ENCODE measurements at regions not wholly inside any gene's neighbourhood (a gene's known extent, or its start where the extent isn't known, plus 50 kb on each side); places are given as distances from the start of the nearest gene placed in this dataset.

DNA sequence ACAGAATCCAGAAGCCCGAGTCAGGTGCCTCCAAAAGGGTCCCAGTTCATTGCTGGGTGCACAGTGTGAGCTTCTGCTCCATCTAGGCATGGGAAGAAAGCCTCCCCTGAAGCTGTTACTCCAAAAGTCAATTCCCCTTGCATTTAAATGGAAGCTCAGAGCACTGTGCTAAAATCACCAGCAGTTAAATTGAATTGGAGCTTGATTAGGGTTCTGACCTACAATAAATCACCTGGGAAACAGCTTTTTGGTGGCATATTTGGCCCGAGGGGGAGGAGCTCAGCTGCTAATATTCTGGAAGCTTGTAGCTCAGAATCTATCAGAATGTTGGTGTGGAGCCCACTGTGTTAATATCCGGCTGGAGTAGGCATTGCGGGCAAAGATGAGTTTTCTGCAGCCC, 87.1 kb upstream of the RGMA start:
- no peak overlapping the region for H3K4me3 ChIP-seq (ENCODE audit: low read length)
- no peak for TF ChIP-seq ZNF274 (IDR thresholded peaks at IDR 0.05; ENCODE audit: low read depth, low read length)

DNA sequence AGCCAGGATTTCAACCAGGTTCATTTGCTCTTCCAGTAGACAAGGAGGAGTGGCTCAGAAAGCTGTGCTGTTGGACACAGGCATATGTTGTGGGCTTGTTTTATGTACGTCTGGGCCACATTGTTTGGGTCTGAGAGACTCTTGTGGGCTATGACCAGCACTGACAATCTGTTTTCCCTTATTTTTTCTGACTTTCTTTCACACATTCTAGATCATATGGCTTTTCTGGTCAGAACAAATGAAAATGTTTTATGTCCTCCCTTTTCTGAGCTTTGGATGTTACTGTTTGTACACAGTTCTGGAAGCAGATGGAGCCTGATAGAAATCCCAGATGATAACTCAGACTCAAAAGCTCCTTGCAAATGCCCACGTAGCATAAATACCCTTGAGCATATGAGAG, 85.8 kb upstream of the RGMA start:
- H3K4me3 ChIP-seq (ENCODE audit: low read length), result no peak overlapping the region
- TF ChIP-seq ZNF274 (IDR thresholded peaks at IDR 0.05; ENCODE audit: low read depth, low read length), result no peak

DNA sequence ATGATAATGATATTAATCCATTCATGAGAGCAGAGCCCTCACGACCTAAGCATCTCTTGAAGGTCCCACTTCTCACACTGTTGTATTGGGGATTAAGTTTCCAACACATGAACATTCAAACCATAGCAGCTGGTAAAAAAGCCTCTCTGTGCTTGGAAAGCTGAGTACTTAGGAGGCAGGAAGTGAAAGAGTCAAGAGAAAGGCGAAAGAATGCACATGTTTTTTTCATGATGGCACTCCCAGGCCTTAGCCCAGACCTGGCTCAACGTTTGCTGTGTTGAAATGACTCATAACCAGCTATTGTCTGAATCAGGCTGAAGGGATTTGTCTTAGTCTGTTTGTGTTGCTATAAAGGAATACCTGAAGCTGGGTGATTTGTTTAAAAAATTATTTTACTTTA, 84.4 kb upstream of the RGMA start:
- no peak for TF ChIP-seq ZNF274 (IDR thresholded peaks at IDR 0.05; ENCODE audit: low read depth, low read length)
- H3K4me3 ChIP-seq (ENCODE audit: low read length), result no peak overlapping the region

DNA sequence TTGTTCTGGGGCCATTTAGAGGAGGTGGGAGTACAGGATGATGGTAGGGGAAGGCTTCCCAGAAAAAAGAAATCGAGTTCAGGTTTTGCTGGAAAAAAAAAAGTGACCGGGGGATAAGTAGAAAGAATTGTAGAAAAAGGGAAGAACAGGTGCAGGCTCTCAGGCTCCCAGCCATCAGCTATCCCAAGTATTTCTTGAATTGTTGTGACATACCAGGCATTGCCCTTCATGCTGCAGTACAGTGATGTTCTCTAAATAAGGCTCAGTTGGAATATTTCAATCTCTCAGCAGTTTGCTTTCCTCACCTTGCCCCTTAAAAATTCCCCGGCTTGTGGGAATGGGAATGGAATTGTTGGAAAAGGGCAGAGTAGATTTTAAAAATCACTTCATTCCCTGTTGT, 82.5 kb upstream of the RGMA start:
- no peak for TF ChIP-seq ZNF274 (IDR thresholded peaks at IDR 0.05; ENCODE audit: low read depth, low read length)
- H3K4me3 ChIP-seq (ENCODE audit: low read length), result no peak overlapping the region

DNA sequence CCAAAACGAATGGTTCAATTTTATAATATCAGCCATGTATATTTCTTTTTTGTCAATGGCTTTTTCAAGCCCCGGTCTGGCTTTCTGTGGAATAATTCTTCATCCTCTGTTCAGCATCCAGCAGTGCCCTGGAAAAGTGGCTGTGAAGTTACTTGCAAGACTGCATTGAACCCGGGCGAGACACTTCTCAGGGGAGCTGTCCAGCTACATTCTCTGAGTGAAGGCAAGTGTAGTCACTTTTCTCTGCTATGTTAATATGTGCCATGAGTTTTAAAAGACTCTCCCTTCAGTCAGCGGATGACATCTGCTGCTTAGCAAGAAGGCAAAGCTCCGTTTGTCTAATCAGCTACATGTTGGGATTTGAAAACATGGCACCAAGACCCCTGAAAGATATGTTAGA, 81.3 kb upstream of the RGMA start:
- no peak overlapping the region for H3K4me3 ChIP-seq (ENCODE audit: low read length)
- no peak for TF ChIP-seq ZNF274 (IDR thresholded peaks at IDR 0.05; ENCODE audit: low read depth, low read length)

DNA sequence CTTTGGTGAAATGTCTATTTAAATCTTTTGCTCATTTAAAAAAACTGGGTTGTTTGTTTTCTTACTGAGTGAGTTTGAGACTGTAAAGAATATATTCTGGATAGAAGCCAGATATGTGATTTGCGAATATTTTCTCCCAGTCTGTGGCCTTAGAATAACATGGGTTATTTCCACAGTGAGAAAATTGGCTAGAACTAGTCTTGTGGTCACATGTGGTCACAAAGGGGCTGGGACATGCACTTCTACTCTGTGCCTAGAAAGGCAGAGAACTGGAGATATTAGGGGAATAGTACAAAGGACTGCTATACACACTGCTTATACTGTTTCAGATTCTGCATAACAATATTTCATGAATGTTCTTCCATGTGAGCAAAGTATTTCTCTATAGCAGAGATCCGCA, 79.9 kb upstream of the RGMA start:
- no peak overlapping the region for H3K4me3 ChIP-seq (ENCODE audit: low read length)
- no peak for TF ChIP-seq ZNF274 (IDR thresholded peaks at IDR 0.05; ENCODE audit: low read depth, low read length)

DNA sequence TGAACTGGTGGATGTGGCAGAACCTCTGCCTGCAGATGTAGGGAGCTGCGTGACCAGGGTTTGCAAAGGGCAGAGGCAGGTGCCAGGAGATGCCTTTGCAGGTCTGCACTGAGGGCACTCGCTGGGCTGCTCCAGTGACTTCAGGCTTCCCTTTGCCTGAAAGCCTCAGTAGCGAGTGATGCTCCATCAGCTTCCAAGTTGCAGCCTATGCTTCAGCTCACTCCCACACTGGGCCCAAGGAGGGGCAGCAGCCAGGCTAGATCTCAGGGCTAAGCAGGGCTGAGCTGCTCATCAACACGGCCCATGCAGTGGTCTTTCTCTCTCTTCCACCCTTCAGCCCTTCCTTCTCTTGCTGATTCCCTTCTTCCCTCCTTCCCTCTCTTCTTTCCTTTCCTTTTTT, 78.3 kb upstream of the RGMA start:
- H3K4me3 ChIP-seq (ENCODE audit: low read length), result no peak overlapping the region
- no peak for TF ChIP-seq ZNF274 (IDR thresholded peaks at IDR 0.05; ENCODE audit: low read depth, low read length)

DNA sequence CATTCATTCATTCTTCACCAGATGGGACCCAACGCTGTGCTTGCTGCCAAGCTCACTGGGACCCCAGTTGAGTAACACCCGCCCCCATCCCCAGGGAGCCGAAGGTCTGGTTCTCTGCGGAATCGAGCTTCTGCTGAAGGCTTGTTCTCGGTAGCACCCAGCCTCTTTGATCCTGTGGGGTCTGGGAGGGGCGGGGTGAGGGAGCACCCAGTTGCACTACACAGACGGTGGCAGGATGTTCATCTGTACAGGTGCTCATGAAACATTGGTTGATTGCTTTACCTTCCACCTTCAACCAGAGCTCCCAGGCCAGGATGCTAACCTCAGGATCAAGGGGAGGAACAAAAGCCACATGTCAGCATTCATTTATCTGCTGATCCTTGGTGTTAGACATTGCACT, 77.7 kb upstream of the RGMA start:
- TF ChIP-seq ZNF274 (IDR thresholded peaks at IDR 0.05; ENCODE audit: low read depth, low read length), result no peak
- no peak overlapping the region for H3K4me3 ChIP-seq (ENCODE audit: low read length)

DNA sequence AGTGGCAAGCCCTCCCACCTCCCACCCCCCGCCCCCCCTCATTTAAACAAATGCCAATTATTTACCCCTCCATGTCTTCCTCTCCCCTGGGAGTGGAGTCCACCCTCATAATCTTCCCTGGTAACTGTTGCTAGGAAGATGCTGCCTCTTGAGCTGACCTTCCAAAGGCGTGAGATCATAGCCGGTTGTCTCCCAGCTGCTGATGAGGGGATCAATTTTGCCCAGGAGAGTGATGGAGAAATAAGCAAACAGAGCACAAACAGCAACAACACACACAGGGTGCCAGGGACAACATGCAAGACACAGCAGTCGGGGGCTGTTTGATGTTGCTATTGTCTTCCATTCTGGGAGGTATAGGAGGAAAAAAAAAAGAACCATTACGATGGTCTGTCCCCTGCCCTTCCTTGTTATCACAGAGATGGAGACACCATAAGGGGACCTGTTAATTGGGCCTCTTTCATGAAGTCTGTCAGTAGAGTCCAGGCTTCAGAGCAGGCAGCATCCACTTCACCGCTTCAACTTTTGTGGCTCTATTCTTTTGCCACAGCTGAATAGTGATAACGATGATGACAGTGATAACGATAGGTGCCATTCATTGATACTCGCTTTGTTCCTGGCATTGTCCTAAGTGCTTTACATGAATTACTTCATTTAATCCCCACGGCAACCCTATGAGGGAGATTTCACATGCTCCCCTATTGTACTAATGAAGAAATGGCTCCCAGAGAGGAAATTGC, 76.9 kb upstream of the RGMA start:
- no peak overlapping the region for H3K4me3 ChIP-seq (ENCODE audit: low read length)
- no peak for TF ChIP-seq ZNF274 (IDR thresholded peaks at IDR 0.05; ENCODE audit: low read depth, low read length)

DNA sequence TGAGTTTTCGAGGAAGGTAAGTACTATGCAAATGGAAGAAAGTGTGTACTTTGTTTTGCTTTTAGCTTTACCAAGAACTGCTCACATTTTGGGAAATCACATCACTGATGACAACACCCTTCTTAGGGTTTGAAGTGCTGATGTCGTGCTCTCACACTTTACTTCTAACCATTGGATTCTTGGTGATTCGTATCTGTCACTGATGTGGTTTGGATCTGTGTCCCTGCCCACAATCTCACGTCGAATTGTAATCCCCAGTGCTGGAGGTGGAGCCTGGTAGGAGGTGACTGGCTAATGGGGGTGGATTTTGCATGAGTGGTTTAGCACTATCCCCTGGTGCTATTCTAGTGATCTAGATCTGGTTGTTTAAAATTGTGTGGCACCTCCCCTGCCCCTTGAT, 75.4 kb upstream of the RGMA start:
- TF ChIP-seq ZNF274 (IDR thresholded peaks at IDR 0.05; ENCODE audit: low read depth, low read length), result no peak
- H3K4me3 ChIP-seq (ENCODE audit: low read length), result no peak overlapping the region

DNA sequence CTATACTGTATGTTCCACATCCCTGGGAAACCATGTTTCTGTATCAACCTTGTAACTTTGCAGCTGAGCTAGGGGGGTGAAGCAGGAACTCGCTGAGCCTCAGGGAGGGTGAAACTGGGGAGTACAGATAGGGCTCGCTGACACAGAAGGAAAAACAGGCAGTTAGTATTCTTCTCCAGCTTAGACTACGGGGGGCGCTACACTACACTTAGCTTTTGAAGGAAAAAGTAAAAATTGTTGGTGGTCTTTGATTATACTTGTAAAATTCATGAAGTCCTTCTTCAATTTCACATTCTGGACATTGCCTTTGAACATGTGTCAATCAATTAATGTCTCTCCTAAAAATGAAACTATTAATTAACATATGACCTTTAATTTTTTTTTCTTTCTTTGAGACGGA, 73.5 kb upstream of the RGMA start:
- no peak for TF ChIP-seq ZNF274 (IDR thresholded peaks at IDR 0.05; ENCODE audit: low read depth, low read length)
- no peak overlapping the region for H3K4me3 ChIP-seq (ENCODE audit: low read length)

DNA sequence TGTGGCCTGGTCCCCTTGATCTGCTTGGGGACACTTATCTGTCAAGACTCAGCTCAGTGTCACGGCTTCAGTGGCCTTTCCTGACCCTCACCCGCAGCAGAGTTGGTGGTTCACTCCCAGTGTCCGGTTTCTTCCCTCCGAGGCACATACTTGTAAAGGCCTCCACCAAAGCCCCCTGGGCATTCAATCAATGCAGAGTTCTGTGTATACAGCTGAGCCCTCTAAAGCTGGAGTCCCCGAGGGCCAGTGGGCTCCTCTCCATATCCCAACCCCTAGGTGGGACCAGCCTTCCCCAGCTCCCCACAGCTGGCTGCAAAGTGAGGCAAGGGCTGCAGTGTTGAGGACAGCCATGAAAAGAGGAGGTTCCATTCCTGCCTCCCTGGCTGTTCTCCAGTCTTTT, 70.9 kb upstream of the RGMA start:
- no peak overlapping the region for H3K4me3 ChIP-seq (ENCODE audit: low read length)
- no peak for TF ChIP-seq ZNF274 (IDR thresholded peaks at IDR 0.05; ENCODE audit: low read depth, low read length)

DNA sequence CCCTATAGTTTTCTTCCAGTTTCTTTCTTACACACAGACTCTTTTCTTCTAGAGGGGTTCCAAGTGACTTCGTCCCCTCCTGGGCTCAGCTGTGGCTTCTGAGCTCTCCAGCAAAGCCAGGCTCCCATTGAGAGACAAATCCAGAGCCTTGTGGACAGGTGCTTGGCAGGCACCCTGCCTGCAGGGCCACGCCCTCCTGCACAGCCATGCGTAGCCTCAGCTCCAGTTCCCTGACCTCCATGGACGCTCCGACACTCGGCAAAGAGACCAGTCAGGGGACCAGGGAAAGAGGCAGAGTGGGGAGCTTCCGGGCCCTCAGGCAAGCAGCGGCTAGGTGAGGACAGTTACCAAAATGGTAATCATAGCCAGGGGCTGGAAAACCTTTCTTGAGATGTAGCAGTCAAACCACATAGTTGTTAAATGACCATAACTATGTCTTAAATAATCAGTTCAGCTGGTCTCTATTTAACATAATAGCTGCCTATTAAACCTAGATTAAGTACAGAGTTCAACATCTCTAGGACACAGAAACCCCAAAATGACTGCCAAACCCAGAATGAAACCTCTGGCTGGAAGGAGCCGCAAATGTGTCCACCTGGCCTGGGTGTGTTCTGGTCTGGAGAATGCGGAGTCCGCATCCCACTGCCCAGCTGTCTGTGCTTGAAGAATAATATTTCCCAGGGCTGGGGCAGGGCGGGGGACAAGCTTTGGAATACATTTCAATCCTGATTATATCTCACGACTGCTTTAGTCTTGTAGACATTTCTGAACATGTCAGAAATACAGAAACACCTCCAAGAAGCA, 69.3 kb upstream of the RGMA start:
- TF ChIP-seq ZNF274 (IDR thresholded peaks at IDR 0.05; ENCODE audit: low read depth, low read length), result no peak
- no peak overlapping the region for H3K4me3 ChIP-seq (ENCODE audit: low read length)

DNA sequence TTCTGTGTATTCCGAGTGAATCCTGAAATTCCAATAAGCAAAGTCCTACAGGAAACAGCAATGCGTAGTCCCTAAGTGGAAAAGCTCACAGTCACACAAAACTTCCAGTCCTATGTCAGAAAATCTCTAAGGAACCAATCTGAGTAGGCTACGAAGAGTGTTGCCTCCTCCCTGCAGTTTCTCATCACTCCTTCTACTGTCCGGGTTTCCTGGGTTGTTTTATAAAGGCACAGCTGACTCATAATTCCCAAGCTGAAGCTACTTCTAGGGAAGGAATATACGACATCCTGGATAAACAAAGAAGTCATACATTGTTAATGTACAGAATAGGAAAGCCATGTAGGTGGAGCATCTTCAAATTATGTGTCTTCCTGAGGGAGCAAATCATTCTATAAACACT, 65.7 kb upstream of the RGMA start:
- H3K4me3 ChIP-seq (ENCODE audit: low read length), result no peak overlapping the region
- no peak for TF ChIP-seq ZNF274 (IDR thresholded peaks at IDR 0.05; ENCODE audit: low read depth, low read length)

DNA sequence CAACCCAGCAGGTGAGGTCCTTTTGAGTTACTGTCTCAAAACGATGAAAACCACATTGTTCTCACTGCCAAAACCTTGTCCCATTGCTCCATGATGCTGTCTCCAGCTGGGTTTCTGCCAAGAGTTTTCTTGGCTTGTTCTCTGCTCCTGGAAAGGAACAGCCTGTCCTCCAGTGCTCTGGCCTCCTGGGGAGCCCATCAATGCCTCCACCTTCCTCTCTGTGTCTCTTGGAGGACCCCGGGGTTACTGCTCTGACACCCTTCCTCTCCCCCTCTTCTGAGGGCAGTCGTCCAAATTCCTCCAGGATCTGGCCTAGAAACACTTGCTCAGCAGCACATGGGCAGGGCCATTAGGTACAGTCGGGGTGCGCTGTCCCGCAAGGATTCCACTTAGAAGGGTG, 63.9 kb upstream of the RGMA start:
- TF ChIP-seq ZNF274 (IDR thresholded peaks at IDR 0.05; ENCODE audit: low read depth, low read length), result no peak
- no peak overlapping the region for H3K4me3 ChIP-seq (ENCODE audit: low read length)

All from GM08714 (cell line).